ENCODE measurements at regions not wholly inside any gene's neighbourhood (a gene's known extent, or its start where the extent isn't known, plus 50 kb on each side); places are given as distances from the start of the nearest gene placed in this dataset.

DNA sequence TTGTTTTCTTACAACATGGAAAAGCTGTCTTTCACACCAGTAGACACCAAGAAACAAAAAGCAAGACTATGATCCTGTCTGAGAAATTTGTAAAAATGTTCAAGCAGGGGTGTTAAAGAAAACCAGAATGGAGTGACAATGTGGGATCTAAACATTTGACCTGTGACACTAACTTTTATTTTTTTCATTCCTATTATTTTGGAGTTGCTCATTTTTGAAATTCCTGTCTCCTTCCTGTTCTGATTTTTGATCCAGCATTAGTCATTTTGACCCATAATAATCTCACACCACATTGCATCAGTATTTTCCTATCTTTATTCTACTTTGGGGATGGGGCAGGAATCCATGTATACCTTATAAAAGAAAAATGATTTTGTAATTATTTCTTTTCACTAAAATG lies 164.2 kb downstream of the DLEU7 start:
- H3K4me3 ChIP-seq (ENCODE audit: low read length in 2 of 2): no peak overlapping the region
- H3K4me1 ChIP-seq (ENCODE audit: control insufficient read depth, insufficient read depth, low read length): no peaks in the 10 kb centered on the region
- no peaks in the 10 kb centered on the region for H3K27me3 ChIP-seq (ENCODE audit: control insufficient read depth in 1 of 2, insufficient read depth in 2 of 2, low read length in 2 of 2)
- H3K27ac ChIP-seq (ENCODE audit: low read length): no peak overlapping the region
- no peaks in the 10 kb centered on the region for H3K36me3 ChIP-seq (ENCODE audit: control insufficient read depth in 2 of 2, insufficient read depth in 2 of 2, low read length in 2 of 2)
- no peak overlapping the region for H3K9ac ChIP-seq (ENCODE audit: low read length in 2 of 2)
- H3K9me3 ChIP-seq (ENCODE audit: control insufficient read depth in 2 of 2, low read length in 2 of 2): no peaks in the 10 kb centered on the region

- no peaks in the 10 kb centered on the region for H3K27me3 ChIP-seq (ENCODE audit: control insufficient read depth in 1 of 2, insufficient read depth in 2 of 2, low read length in 2 of 2)
- H3K4me1 ChIP-seq (ENCODE audit: control insufficient read depth, insufficient read depth, low read length): no peaks in the 10 kb centered on the region
- no peak overlapping the region for H3K4me3 ChIP-seq (ENCODE audit: low read length in 2 of 2)
- no peaks in the 10 kb centered on the region for H3K36me3 ChIP-seq (ENCODE audit: control insufficient read depth in 2 of 2, insufficient read depth in 2 of 2, low read length in 2 of 2)
- H3K9ac ChIP-seq (ENCODE audit: low read length in 2 of 2): no peak overlapping the region
- H3K27ac ChIP-seq (ENCODE audit: low read length): no peak overlapping the region
- no peaks in the 10 kb centered on the region for H3K9me3 ChIP-seq (ENCODE audit: control insufficient read depth in 2 of 2, low read length in 2 of 2)
Observed at GRCh38 chr13:50682002-50682401, 161.5 kb downstream of the DLEU7 start.

GRCh38 chr13:50682966-50683365 lies 160.5 kb downstream of the DLEU7 start:
- H3K36me3 ChIP-seq (ENCODE audit: control insufficient read depth in 2 of 2, insufficient read depth in 2 of 2, low read length in 2 of 2): no peaks in the 10 kb centered on the region
- H3K4me1 ChIP-seq (ENCODE audit: control insufficient read depth, insufficient read depth, low read length): no peaks in the 10 kb centered on the region
- no peak overlapping the region for H3K27ac ChIP-seq (ENCODE audit: low read length)
- no peak overlapping the region for H3K9ac ChIP-seq (ENCODE audit: low read length in 2 of 2)
- H3K9me3 ChIP-seq (ENCODE audit: control insufficient read depth in 2 of 2, low read length in 2 of 2): no peaks in the 10 kb centered on the region
- no peak overlapping the region for H3K4me3 ChIP-seq (ENCODE audit: low read length in 2 of 2)
- no peaks in the 10 kb centered on the region for H3K27me3 ChIP-seq (ENCODE audit: control insufficient read depth in 1 of 2, insufficient read depth in 2 of 2, low read length in 2 of 2)

GRCh38 chr13:50684366-50684765 lies 159.1 kb downstream of the DLEU7 start:
- H3K4me1 ChIP-seq (ENCODE audit: control insufficient read depth, insufficient read depth, low read length): no peaks in the 10 kb centered on the region
- no peak overlapping the region for H3K4me3 ChIP-seq (ENCODE audit: low read length in 2 of 2)
- H3K9ac ChIP-seq (ENCODE audit: low read length in 2 of 2): no peak overlapping the region
- no peak overlapping the region for H3K27ac ChIP-seq (ENCODE audit: low read length)
- no peaks in the 10 kb centered on the region for H3K27me3 ChIP-seq (ENCODE audit: control insufficient read depth in 1 of 2, insufficient read depth in 2 of 2, low read length in 2 of 2)
- H3K36me3 ChIP-seq (ENCODE audit: control insufficient read depth in 2 of 2, insufficient read depth in 2 of 2, low read length in 2 of 2): no peaks in the 10 kb centered on the region
- H3K9me3 ChIP-seq (ENCODE audit: control insufficient read depth in 2 of 2, low read length in 2 of 2): no peaks in the 10 kb centered on the region

- Histone ChIP-seq H3K4me3 (ENCODE audit: low read length in 2 of 2) (no peak overlapping the region), H3K27ac (ENCODE audit: low read length) (no peak overlapping the region), H3K27me3 (ENCODE audit: control insufficient read depth in 1 of 2, insufficient read depth in 2 of 2, low read length in 2 of 2) (no peaks in the 10 kb centered on the region), H3K4me1 (ENCODE audit: control insufficient read depth, insufficient read depth, low read length) (no peaks in the 10 kb centered on the region), H3K9ac (ENCODE audit: low read length in 2 of 2) (no peak overlapping the region), H3K9me3 (ENCODE audit: control insufficient read depth in 2 of 2, low read length in 2 of 2) (no peaks in the 10 kb centered on the region), H3K36me3 (ENCODE audit: control insufficient read depth in 2 of 2, insufficient read depth in 2 of 2, low read length in 2 of 2) (no peaks in the 10 kb centered on the region)
Observed at GRCh38 chr13:50685491-50685890, 158.0 kb downstream of the DLEU7 start.

DNA sequence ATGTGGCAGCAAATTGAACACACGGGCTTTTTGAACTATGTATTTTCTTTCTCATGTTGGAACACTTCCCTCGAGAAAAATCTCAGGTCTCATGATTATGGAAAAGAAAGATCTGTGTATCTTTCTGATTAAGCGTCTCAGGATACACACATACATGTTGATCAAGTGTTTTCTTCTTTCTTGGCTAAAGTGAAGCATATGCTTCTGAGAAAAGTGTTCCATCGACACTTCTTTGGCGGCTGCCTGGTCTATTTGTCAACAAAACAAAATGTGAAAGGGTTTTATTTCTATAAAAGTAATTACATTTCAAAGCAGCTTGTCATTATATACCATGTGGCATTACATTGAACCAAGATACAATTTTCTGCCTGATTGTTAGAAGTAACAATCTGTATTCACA lies 157.5 kb downstream of the DLEU7 start:
- Histone ChIP-seq H3K27ac (ENCODE audit: low read length) (no peak overlapping the region), H3K9ac (ENCODE audit: low read length in 2 of 2) (no peak overlapping the region), H3K27me3 (ENCODE audit: control insufficient read depth in 1 of 2, insufficient read depth in 2 of 2, low read length in 2 of 2) (no peaks in the 10 kb centered on the region), H3K9me3 (ENCODE audit: control insufficient read depth in 2 of 2, low read length in 2 of 2) (no peaks in the 10 kb centered on the region), H3K4me1 (ENCODE audit: control insufficient read depth, insufficient read depth, low read length) (no peaks in the 10 kb centered on the region), H3K4me3 (ENCODE audit: low read length in 2 of 2) (no peak overlapping the region), H3K36me3 (ENCODE audit: control insufficient read depth in 2 of 2, insufficient read depth in 2 of 2, low read length in 2 of 2) (no peaks in the 10 kb centered on the region)

DNA sequence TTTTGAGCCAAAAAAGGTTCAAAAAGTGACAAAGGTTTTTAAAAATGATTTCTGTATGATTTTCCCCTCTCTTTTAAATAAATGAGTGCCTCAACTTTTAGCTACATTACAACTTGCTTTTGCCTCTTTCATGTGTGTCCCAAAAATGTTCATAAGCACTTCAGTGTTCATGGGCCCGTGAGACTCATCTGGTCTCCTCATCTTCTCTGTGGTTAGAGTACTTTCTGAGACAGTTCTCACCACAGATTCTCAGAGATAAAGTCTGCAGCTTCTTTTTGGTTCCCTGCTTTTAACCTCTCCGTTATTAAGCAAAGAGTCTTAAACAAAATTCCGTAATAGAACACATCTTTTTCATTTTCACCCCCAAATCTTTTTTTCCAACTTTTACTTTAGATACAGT lies 156.9 kb downstream of the DLEU7 start:
- Histone ChIP-seq H3K9me3 (ENCODE audit: control insufficient read depth in 2 of 2, low read length in 2 of 2) (no peaks in the 10 kb centered on the region), H3K27me3 (ENCODE audit: control insufficient read depth in 1 of 2, insufficient read depth in 2 of 2, low read length in 2 of 2) (no peaks in the 10 kb centered on the region), H3K36me3 (ENCODE audit: control insufficient read depth in 2 of 2, insufficient read depth in 2 of 2, low read length in 2 of 2) (no peaks in the 10 kb centered on the region), H3K4me3 (ENCODE audit: low read length in 2 of 2) (no peak overlapping the region), H3K27ac (ENCODE audit: low read length) (no peak overlapping the region), H3K9ac (ENCODE audit: low read length in 2 of 2) (no peak overlapping the region), H3K4me1 (ENCODE audit: control insufficient read depth, insufficient read depth, low read length) (no peaks in the 10 kb centered on the region)

DNA sequence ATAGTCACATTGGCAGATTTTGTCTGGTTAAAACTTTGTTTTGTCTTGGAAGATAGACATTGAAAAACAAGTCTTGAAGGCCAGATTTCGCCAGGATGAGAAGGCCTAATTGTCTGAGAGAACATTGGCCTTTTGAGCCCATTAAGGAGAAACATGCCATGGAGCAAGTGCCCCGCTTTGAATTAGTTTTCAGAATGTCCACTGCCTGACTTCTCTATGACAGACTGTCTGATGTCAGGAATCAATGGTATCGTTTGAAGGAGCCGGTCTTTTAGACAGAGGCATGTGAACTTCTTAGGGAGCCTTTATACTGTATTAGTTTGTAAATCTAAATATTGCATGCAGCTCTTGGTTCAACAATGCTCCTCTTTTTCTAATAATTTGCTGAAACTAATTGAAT lies 155.9 kb downstream of the DLEU7 start:
- Histone ChIP-seq H3K9ac (ENCODE audit: low read length in 2 of 2) (no peak overlapping the region), H3K27ac (ENCODE audit: low read length) (no peak overlapping the region), H3K4me3 (ENCODE audit: low read length in 2 of 2) (no peak overlapping the region), H3K9me3 (ENCODE audit: control insufficient read depth in 2 of 2, low read length in 2 of 2) (no peaks in the 10 kb centered on the region), H3K4me1 (ENCODE audit: control insufficient read depth, insufficient read depth, low read length) (no peaks in the 10 kb centered on the region), H3K36me3 (ENCODE audit: control insufficient read depth in 2 of 2, insufficient read depth in 2 of 2, low read length in 2 of 2) (no peaks in the 10 kb centered on the region), H3K27me3 (ENCODE audit: control insufficient read depth in 1 of 2, insufficient read depth in 2 of 2, low read length in 2 of 2) (no peaks in the 10 kb centered on the region)

- no peaks in the 10 kb centered on the region for H3K4me1 ChIP-seq (ENCODE audit: control insufficient read depth, insufficient read depth, low read length)
- no peaks in the 10 kb centered on the region for H3K9me3 ChIP-seq (ENCODE audit: control insufficient read depth in 2 of 2, low read length in 2 of 2)
- H3K27ac ChIP-seq (ENCODE audit: low read length): no peak overlapping the region
- no peak overlapping the region for H3K9ac ChIP-seq (ENCODE audit: low read length in 2 of 2)
- H3K36me3 ChIP-seq (ENCODE audit: control insufficient read depth in 2 of 2, insufficient read depth in 2 of 2, low read length in 2 of 2): no peaks in the 10 kb centered on the region
- H3K4me3 ChIP-seq (ENCODE audit: low read length in 2 of 2): no peak overlapping the region
- H3K27me3 ChIP-seq (ENCODE audit: control insufficient read depth in 1 of 2, insufficient read depth in 2 of 2, low read length in 2 of 2): no peaks in the 10 kb centered on the region
Observed at GRCh38 chr13:50690006-50690405, 153.5 kb downstream of the DLEU7 start.

- no peak overlapping the region for H3K9ac ChIP-seq (ENCODE audit: low read length in 2 of 2)
- H3K4me3 ChIP-seq (ENCODE audit: low read length in 2 of 2): no peak overlapping the region
- H3K4me1 ChIP-seq (ENCODE audit: control insufficient read depth, insufficient read depth, low read length): no peaks in the 10 kb centered on the region
- no peaks in the 10 kb centered on the region for H3K9me3 ChIP-seq (ENCODE audit: control insufficient read depth in 2 of 2, low read length in 2 of 2)
- H3K36me3 ChIP-seq (ENCODE audit: control insufficient read depth in 2 of 2, insufficient read depth in 2 of 2, low read length in 2 of 2): no peaks in the 10 kb centered on the region
- H3K27ac ChIP-seq (ENCODE audit: low read length): no peak overlapping the region
- no peaks in the 10 kb centered on the region for H3K27me3 ChIP-seq (ENCODE audit: control insufficient read depth in 1 of 2, insufficient read depth in 2 of 2, low read length in 2 of 2)
Observed at GRCh38 chr13:50691176-50691680, 152.3 kb downstream of the DLEU7 start.

GRCh38 chr13:50691681-50692263 lies 151.7 kb downstream of the DLEU7 start:
- no peaks in the 10 kb centered on the region for H3K36me3 ChIP-seq (ENCODE audit: control insufficient read depth in 2 of 2, insufficient read depth in 2 of 2, low read length in 2 of 2)

More at GRCh38 chr13:50691681-50692263, 151.7 kb downstream of the DLEU7 start:
- Histone ChIP-seq H3K4me1 (ENCODE audit: control insufficient read depth, insufficient read depth, low read length) (no peaks in the 10 kb centered on the region), H3K9ac (ENCODE audit: low read length in 2 of 2) (no peak overlapping the region), H3K27ac (ENCODE audit: low read length) (no peak overlapping the region), H3K9me3 (ENCODE audit: control insufficient read depth in 2 of 2, low read length in 2 of 2) (no peaks in the 10 kb centered on the region), H3K4me3 (ENCODE audit: low read length in 2 of 2) (no peak overlapping the region), H3K27me3 (ENCODE audit: control insufficient read depth in 1 of 2, insufficient read depth in 2 of 2, low read length in 2 of 2) (no peaks in the 10 kb centered on the region)
